LNCAP (cell line): ENCODE measurements at regions not wholly inside any gene's neighbourhood (a gene's known extent, or its start where the extent isn't known, plus 50 kb on each side); places are given as distances from the start of the nearest gene placed in this dataset.

Experiments used
- CTCF ChIP-seq: fragments of 450-650 bp; IDR thresholded peaks from 2 replicates; pipeline ENCODE4 v1.5.1; 2017; ENCODE audit warnings: mild to moderate bottlenecking

GRCh38 chr21:38905328-38905727 is 99.6 kb downstream of the ETS2 start:
- no peak for TF ChIP-seq CTCF

- TF ChIP-seq CTCF = no peak
These were observed 98.0 kb downstream of the ETS2 start for GRCh38 chr21:38903690-38904139.

- TF ChIP-seq CTCF = no peak
These were observed 97.1 kb downstream of the ETS2 start for GRCh38 chr21:38902608-38903445.

GRCh38 chr21:38900499-38900898 is 94.8 kb downstream of the ETS2 start:
- TF ChIP-seq CTCF = no peak

GRCh38 chr21:38899277-38899947 is 93.7 kb downstream of the ETS2 start:
- TF ChIP-seq CTCF = no peak

GRCh38 chr21:38898422-38899096 is 92.8 kb downstream of the ETS2 start:
- no peak for TF ChIP-seq CTCF

- TF ChIP-seq CTCF = no peak
These were observed 92.0 kb downstream of the ETS2 start for GRCh38 chr21:38897532-38898421.
